GM18511 (cell line): ENCODE measurements at regions not wholly inside any gene's neighbourhood (a gene's known extent, or its start where the extent isn't known, plus 50 kb on each side); places are given as distances from the start of the nearest gene placed in this dataset.

Experiments used
- ATAC-seq: cut with Tn5 transposase; IDR thresholded peaks from one replicate; pipeline ENCODE4 v1.9.1; 2021; ENCODE audit warnings: mild to moderate bottlenecking, moderate library complexity; ENCODE audit not compliant: unreplicated experiment

DNA sequence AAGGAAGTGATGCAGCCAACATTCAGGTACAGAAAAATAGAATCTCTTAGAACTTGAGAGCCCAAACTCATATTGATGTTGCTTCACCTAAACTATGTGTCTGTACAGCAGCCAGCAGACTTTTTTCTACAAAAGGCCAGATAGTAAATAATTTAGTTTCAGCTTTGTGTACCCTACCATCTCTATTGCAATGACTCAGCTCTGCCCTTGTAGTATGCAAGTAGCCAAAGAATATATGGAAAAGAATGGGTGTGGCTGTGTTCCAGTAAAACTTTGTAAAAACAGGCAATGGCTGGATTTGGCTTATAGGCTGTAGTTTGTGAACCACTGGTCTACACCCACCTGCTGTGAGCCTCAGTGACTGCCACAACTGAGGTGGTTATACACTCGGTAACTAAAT, 392.5 kb upstream of the RARB start:
- ATAC-seq = no peak

DNA sequence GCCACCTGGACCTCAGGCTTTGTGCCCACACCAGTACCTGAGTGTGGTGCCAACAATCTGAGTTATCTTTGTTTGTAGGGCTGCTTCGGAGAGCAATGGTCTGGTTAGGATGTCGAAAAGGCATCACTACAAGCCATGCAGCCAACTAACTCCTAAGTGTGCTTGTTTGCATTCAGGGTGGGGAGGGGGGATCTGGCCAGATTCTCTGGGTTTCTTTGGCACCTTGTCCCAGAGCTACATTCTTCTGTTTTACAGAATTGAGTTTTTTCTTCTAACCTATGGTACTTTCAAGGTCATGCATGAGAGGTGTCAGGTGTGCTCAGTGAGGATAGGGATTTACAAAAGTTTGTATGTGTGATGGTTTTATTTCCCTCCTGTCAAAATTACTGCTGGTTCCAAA, 391.4 kb upstream of the RARB start:
- no peak for ATAC-seq

DNA sequence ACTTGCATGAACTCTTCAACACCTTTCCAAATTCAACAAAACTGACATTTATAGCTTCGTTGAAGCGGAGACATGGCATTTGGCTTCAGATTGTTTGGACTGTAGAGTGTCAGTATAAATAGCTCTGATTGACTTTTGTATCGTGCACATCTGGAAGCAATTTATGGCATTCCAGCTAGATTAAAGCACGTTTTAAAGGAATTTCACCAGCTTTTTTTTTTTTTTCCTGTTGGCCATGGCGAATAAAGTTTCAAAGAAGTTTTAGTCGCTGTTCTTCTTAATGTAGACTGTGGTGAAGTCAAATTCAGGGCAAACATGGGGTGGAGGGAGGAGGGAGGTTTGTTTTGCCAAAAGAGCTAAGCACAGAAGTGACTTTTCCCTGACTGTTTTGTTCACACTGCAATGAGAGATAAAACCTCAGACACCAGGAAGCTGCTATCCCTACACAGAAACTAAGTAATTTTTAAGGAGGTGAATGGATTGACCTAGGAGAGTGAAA, 391.0 kb upstream of the RARB start:
- no peak for ATAC-seq

DNA sequence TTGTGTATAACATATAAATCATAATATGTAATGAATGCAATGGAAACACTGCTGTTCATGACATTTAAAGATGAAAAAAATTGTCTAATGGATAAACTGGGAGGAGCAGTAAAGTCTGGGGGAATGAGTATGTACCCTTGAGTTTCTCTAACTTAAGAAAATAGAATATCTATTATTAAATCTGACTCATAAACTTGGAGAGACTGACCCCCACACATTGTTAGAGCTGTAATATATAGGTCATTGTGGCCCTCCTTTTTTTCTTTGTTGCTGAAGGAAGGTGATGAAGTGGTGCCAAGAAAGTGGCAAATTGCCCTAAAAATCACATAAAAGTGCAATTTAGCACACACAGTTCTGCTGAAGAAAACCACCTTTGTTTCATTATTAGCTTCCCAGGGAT, 389.8 kb upstream of the RARB start:
- no peak for ATAC-seq

DNA sequence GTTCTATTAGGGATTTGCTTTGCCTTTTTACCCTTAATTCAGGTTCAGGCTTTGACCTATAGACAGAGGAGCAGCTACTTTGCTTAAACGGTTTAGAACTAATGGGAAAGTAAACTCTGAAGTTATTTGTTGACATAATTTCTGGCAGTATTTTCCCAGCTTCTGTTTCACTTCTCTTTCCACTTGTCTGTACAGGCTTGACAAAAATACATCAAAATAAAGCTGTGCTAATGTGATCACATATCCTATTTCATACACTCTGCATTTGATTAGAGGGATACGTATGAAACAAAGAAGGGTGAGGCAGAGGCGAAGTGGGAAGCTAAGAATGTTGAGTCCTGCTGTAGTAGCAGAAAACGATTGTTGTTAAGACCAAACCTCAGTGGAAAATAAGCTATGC, 389.1 kb upstream of the RARB start:
- ATAC-seq = no peak

DNA sequence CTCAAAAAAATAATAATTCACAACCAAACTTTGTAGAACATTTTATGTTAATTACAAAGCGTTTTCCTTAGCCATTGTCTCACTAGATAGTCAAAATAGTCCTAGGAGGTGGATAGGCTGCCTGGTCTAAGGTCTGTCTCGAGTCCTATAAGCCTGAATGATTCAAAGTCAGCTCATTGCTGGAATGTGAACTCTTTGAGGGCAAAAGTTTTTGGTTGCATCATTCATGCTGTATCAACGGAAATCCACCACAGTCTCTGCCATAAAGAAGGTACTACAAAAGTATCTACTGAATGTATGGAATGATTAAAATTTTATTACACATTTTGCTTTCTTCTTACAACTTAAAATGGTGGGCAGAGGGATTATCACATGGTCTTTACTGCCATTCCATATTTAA, 387.3 kb upstream of the RARB start:
- no peak for ATAC-seq

DNA sequence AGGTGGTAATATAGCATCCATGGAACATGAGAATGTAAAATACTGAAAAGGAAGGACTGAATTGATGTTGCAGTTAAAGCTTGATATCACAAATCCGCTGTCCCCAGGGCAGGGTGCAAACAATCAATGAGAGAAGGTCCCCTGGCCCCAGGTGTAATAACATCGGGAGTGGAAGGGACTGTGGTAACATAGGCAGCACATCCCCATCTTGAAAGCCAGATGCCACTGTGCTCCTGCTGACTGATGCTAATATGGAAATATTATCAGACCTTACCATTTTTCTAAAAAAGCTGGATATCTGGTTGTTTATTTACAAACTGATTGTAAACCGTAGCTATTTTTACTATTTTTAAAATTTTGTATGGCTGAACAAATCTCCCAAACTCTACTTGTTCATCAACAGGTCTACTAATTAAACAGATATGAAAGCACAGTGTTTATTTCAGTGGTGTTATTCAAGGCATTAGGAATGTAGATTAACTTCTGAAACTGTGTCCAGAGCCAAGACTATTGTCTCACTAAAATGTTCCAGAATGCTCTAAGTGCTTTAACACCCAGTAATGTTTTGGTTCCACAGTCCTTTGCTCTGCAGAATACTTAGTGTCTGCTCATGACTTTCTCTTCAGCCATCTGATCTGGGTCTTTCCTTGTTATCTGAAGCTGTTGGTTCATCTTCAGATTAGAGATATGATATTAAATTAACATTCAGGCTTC, 386.0 kb upstream of the RARB start:
- no peak for ATAC-seq

DNA sequence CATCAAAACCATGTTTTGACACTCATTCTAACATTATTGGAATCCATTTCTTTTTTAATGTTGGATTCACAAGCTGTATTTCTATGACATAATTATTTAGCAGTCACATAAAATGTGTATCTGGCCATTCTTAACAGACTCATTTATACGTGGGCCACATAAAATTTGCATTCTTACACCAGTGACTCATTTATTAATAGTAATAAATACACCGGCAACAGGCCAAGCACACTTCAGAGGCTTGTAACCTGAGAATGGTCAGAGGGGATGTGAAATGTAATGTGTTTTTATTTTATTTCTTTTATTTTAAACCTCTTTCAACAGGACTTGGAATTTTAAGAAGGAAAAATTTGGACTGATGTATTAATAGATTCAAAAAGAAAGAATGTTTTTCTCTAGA, 384.9 kb upstream of the RARB start:
- ATAC-seq = no peak

DNA sequence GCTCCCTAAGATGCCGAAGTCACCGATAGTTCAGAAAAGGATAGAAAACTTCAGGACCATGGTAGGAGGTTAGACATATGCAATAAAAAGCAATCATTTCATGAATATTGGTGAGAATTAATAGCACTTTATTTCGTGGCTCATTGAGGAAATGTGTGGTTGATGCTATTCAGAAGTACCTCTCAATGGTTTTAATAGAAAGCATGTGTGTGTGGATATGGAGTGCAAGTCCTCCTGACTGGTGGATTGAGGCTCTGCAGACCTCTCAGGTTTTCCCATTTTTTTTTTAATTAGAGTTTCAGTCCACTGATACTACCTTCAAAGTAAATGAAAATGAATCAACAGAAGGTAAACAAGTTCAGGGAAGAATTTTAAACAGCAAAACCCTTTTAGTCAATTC, 384.3 kb upstream of the RARB start:
- ATAC-seq = no peak

DNA sequence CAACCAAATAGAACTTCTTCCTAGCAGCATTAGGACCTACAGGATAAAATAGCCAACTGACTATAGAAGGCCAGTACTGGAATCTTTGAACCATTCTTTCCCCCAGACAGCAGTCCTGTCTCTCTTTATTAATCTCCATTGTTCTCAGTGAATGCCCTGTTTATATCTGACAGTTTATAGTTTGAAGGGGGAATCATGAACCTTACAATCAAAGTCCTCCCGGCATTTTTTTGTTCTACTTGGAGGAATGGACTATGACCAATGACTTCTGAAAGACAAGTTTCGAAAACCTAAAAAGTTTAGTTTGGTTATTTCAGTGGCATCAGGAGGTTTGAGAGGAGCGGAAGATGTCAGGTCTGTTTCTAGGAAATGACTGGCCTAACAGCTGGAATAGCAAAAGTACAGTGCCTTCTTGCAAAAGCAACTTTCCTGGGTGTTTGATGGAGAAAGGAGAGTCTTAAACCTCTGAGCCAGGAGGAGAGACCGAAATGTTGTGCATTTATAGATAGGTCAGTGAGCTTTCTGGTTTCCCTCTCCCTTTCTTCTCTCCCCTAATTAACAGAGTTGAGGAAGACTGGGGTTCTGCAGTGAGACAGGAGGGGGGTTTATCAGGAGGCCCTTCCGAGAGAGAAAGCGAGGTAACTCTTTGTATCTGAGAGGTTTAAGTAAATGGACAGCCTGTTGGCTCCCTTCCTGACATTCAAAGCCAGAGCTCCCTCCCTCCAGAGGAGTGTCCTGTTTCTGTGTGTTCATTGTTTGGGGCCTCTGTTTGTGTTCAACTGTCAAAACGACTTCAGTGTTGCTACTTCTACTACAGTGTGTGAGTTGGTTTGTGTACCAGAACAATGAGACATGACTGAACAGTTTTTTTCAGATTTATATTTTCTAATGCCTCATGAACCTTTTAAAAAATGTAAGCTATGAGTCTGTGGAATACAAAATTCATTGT, 383.0 kb upstream of the RARB start:
- ATAC-seq = no peak

DNA sequence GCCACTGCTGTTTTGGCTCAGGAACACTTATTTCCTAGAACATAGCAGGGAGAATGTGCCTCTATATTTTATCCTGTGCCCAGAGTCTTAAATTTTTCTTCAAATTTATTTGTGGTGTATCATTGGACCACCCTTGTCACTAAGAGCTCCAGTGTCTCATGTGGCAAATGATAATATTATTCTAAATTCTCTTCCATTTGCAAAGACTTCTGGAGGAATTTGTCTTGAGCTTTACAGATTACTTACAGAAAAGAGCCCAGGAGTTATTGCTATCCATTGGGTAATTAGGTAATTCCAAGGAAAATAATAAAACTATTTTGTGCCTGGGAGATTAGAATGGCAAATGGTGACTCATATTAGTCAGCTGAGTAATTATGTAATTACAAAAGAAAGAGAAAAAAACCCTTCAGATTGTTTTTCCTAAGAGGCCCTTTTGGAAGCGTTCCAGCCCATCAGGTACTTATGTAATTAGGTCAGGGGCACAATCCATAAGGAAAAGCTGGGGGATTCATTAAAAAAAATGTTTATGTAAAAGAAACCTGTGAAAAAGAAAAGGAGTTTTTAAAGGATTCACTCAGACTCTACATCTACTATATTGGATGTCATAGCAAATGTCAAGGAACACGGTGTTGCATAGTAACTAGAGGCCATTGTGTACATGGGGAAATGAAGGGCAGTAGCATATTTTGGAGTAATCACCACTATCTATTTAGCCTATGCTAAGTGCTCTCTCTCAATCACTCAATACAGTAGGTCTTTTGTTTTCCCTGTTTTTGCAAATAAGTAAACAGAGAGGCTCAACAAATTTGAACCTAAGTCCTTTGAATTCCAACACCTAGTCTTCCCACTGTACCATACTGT, 380.9 kb upstream of the RARB start:
- no peak for ATAC-seq

DNA sequence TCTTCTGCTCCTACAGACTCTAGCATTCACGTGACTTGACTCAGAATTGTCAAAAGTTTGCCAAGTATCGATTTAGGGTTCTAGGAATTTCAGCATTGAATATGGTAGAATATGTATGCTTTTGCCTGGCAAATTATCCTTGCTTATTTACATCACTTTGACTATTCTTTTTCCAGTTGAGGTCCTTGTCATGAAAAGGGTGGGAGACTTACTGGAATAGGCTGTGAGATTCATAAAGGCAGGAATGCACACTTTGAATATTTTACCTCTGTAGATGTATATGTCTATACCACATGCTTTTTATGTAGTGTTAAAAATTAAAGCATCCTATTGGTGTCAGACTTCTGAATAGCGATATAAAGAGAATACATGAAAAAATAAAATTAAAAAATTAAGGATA, 378.8 kb upstream of the RARB start:
- no peak for ATAC-seq

DNA sequence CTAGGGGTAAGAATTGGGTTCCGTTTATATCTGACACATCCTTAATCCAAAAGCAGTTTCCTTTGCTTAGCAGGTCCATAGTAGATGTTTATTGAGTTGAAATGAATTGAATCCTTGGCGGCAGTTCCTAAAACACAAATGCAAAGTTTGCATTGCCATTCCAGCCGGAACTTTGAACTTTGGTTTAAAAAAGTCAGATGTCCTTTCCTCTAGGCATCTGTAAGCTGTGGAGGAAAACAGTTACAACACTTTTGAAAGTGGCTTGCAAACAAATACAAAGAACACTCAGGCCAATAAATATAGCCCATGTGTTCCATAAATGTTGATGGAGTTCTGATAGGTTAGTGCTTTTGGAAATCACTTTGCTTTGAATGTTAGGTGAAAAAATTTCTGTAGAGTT, 374.7 kb upstream of the RARB start:
- no peak for ATAC-seq

DNA sequence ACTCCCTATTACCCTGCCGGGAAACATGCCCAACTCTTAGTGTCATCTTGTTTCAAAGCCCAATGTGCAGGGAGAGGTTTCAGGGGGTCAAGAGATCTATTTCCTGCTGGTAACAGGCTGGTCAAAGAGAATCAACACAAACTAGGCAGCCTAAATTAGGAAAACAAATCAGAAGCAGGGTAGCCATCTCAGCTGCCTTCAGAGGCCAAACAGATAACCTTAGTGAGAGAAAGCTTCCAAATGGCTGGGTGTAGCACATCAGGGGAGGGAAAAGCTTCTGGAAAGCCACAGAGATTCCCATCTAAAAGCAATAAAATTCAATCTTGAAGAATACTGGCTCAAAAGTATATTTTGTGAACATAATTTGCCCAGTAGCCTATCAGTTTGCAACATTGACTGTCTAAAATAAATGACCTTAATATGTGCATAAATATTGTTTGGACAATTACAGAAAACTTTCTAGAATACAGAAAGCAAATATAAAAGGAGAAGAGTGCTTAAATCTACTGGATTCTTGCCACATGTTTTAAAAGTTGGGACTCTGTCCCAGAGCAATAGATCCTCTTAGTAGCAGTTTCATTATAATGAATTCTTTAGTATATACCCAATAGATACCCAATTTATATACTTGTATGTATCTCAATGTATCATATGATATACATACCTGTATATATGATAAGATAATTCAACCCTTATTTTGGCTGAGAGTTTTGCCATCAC, 371.9 kb upstream of the RARB start:
- ATAC-seq = no peak

DNA sequence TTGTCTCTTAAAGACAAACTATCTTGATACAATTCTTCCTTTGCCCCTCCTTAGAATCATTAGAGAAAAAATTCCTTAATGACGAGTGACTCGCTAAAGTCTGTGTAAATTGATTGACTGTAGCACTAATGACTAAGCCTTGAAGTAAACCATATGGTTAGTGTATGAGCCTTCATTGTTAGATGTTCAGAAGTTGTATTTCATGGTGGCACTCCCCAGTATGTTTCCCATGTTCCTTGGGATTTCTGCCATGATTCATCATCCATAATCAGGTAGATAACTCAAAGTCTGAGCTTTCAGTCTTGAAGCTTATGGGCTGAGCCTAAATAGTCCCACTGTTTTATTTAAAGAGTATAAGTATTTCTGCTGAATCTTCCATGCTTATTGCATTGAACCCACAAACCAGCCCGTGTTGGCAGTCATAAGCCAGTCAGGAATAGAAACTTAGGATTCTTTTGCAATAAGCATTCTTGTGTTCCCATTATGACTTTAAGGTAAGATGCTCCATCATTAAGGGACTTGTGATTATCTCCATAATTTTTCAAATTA, 371.2 kb upstream of the RARB start:
- no peak for ATAC-seq

DNA sequence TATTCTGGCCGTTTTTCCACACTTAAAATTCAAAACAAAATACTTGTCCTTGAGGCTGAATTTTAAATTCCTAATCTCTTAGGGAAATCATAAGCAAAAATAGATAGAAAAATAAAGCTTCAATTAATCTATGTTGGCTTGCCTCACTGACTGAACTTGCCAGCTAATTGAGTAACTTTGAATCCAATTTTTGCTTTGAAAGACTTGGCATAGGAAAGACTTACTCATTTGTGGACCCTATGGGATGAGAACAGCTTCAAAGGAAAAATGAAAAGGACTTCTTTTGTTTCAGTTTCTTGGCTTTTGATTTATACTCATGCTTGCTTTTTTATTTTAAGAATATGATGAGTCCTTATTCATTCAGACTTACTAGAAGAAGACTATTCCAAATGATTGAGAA, 370.7 kb upstream of the RARB start:
- ATAC-seq = no peak

DNA sequence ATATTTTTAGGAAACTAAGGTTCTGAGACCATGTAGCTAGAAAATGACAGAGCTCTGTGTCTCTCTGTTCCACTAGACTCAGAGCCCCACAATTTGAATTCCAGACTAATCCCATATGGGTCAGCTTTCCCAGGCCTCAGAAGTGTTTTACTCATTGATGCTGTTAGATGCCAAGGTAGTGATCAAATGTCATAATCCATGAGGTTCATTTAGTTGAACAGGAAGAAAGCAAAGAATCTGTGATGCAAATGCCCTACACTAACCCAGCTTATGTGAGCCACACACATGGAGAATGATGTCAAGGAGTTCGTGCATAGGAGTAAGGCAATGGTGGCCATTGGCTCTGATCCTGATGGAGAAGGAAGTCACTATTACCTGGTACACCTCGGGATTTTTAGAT, 363.4 kb upstream of the RARB start:
- no peak for ATAC-seq

DNA sequence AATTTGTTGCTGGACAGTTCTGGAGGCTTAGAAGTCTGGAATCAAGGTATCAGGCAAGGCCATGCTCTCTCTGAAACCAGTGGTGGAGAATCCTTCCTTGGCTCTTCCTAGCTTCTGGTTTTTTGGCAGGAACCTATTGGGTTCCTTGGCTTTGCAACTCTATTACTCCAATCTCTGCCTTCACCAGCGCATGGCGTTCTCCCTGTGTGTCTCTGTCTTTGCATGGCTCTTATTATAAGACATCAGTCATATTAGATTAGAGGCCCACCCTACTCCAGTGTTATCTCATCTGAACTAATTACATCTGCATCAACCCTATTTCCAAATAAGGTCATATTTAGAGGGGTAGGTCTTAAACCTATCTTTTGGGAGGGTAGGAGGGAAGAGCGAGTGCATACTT, 358.1 kb upstream of the RARB start:
- ATAC-seq = no peak

DNA sequence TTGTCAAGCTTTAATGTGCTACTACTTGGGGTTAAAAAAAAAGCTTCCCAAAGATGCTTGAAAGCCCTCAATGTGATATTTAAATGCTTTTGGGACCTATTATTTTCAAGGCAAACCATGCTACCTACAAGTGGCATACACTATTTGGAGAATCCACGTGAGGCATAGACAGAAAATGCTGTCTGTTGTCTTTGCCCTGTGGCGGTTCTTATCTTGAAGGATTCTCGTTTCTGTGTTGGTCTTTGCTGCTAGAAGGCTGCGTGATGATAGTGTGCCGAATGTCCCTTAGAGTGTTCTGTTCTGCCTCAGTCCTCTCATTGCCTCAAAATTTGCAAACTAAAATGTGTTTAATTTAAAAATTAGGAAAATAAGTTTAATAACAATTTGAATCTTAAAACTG, 356.2 kb upstream of the RARB start:
- ATAC-seq = no peak

DNA sequence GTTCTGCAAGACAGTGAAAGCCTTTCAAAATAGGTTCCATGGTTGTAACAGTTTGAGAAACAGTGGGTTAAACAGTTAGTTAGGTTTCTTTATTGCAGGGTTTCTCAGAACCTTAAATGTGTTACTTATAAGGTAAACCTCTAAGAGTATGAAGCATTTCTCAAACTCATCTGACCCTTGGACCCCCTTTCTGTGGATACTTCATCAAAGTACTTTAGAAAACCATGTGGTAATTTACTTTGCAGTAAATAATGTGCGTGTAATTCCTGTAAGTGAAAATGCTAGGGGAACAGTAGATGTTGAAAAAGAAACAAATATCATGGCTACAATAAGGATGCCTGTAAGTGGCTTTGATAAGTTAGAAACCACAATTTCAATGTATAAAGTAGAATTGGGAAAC, 354.6 kb upstream of the RARB start:
- no peak for ATAC-seq
